ENCODE measurements at regions not wholly inside any gene's neighbourhood (a gene's known extent, or its start where the extent isn't known, plus 50 kb on each side); places are given as distances from the start of the nearest gene placed in this dataset.
"Not testable (repeated sequence)": the region's sequence is repeated elsewhere in the genome, so short reads cannot be mapped to it uniquely, and the experiment has no call there.

GRCh38 chr6:106744029-106744428 lies 114.7 kb downstream of the QRSL1 start:
- DNase-seq, result not testable (repeated sequence)

GRCh38 chr6:106743612-106744011 lies 114.2 kb downstream of the QRSL1 start:
- no peak for DNase-seq

- DNase-seq, result no peak
Measured at GRCh38 chr6:106740287-106740686, 110.9 kb downstream of the QRSL1 start.

GRCh38 chr6:106739387-106739786 lies 110.0 kb downstream of the QRSL1 start:
- DNase-seq, result no peak

GRCh38 chr6:106736502-106736901 lies 107.1 kb downstream of the QRSL1 start:
- no peak for DNase-seq

GRCh38 chr6:106735828-106736227 lies 106.5 kb downstream of the QRSL1 start:
- no peak for DNase-seq

GRCh38 chr6:106735136-106735633 lies 105.8 kb downstream of the QRSL1 start:
- no peak for DNase-seq

GRCh38 chr6:106733386-106733785 lies 104.0 kb downstream of the QRSL1 start:
- no peak for DNase-seq

- DNase-seq, result no peak
Measured at GRCh38 chr6:106732376-106732940, 103.1 kb downstream of the QRSL1 start.

GRCh38 chr6:106731843-106732160 lies 102.4 kb downstream of the QRSL1 start:
- DNase-seq, result no peak

GRCh38 chr6:106731144-106731842 lies 101.9 kb downstream of the QRSL1 start:
- DNase-seq, result no peak

- no peak for DNase-seq
Measured at GRCh38 chr6:106730718-106731117, 101.3 kb downstream of the QRSL1 start.

GRCh38 chr6:106730264-106730663 lies 100.9 kb downstream of the QRSL1 start:
- no peak for DNase-seq

- no peak for DNase-seq
Measured at GRCh38 chr6:106729841-106730240, 100.5 kb downstream of the QRSL1 start.

- DNase-seq, result no peak
Measured at GRCh38 chr6:106728296-106728870, 99.0 kb downstream of the QRSL1 start.

GRCh38 chr6:106727480-106728149 lies 98.2 kb downstream of the QRSL1 start:
- no peak for DNase-seq

GRCh38 chr6:106724848-106725247 lies 95.5 kb downstream of the QRSL1 start:
- no peak for DNase-seq

- DNase-seq, result no peak
Measured at GRCh38 chr6:106724337-106724736, 95.0 kb downstream of the QRSL1 start.

GRCh38 chr6:106723419-106723818 lies 94.0 kb downstream of the QRSL1 start:
- not testable (repeated sequence) for DNase-seq

GRCh38 chr6:106721189-106721588 lies 91.8 kb downstream of the QRSL1 start:
- not testable (repeated sequence) for DNase-seq

Data from stimulated activated CD4-positive, alpha-beta T cell treated with anti-CD3 and anti-CD28 coated beads, Interleukin-2, amount 100 ng/mL, for 24 hours (primary cell).